B cell (primary cell): ENCODE measurements at regions not wholly inside any gene's neighbourhood (a gene's known extent, or its start where the extent isn't known, plus 50 kb on each side); places are given as distances from the start of the nearest gene placed in this dataset.

ENCODE experiments used
- ATAC-seq: fragments of 200-7000 bp; cut with Tn5 transposase; one replicate; pipeline ENCODE4 v1.10.0; 2021; ENCODE audit warnings: low read depth, mild to moderate bottlenecking, moderate number of reproducible peaks, moderate library complexity
- CTCF ChIA-PET: fragments of 350-600 bp; sonication (Branson Sonifier 250); formaldehyde crosslinking; loops from one replicate; lab custom pipeline; 2021; ENCODE audit warnings: antibody characterized with exemption, inconsistent platforms; lab: Charles Lee
- POLR2A ChIA-PET: fragments of 350-600 bp; sonication (Branson Sonifier 250); formaldehyde crosslinking; loops from one replicate; lab custom pipeline; 2021; ENCODE audit warnings: antibody characterized with exemption; lab: Charles Lee
- DNase-seq: peaks from one replicate; pipeline ENCODE4 v3.0.0; 2013
- H2AFZ ChIP-seq: 2 replicates; pipeline ENCODE4 v1.6.1; 2012; ENCODE audit warnings: mild to moderate bottlenecking, low read depth, low read length; ENCODE audit not compliant: insufficient read depth, poor library complexity, severe bottlenecking
- H3K27ac ChIP-seq, 2 donors: 1 replicate in 1 of 2; 2 replicates in 1 of 2; pipeline ENCODE4 v1.5.1; 2012 to 2013; ENCODE audit warnings: low read length in 2 of 2, mild to moderate bottlenecking in 2 of 2, moderate library complexity in 1 of 2
- H3K27me3 ChIP-seq, 4 experiments: fragments of 200-600 bp in 1 of 4; sonication (generic) in 1 of 4; replicated peaks in 1 of 4; 1 replicate in 2 of 4; 2 replicates in 2 of 4; pipeline versions ENCODE4 v1.6.1 to v1.7.0; 2013 to 2016; ENCODE audit warnings: low read length in 3 of 4, mild to moderate bottlenecking in 2 of 4, mixed read lengths in 1 of 4, moderate library complexity in 1 of 4; ENCODE audit not compliant: insufficient read depth in 4 of 4, control insufficient read depth in 3 of 4; ENCODE audit errors: control extremely low read depth in 1 of 4
- H3K36me3 ChIP-seq, 2 experiments: replicated peaks in 1 of 2; 1 replicate in 1 of 2; 2 replicates in 1 of 2; pipeline versions ENCODE4 v1.6.1 to v1.7.1; 2013; ENCODE audit warnings: low read length in 1 of 2; ENCODE audit not compliant: insufficient read depth in 2 of 2, control insufficient read depth in 1 of 2; ENCODE audit errors: control extremely low read depth in 1 of 2, extremely low read depth in 1 of 2
- H3K4me1 ChIP-seq, 2 donors: fragments of 200-600 bp in 1 of 2; sonication (generic) in 1 of 2; 1 replicate in 1 of 2; 2 replicates in 1 of 2; pipeline versions ENCODE4 v1.5.1 to v1.6.1; 2013 to 2017; ENCODE audit warnings: low read length in 2 of 2; ENCODE audit not compliant: control insufficient read depth in 2 of 2, insufficient read depth in 2 of 2
- H3K4me2 ChIP-seq: replicated peaks from 2 replicates; pipeline ENCODE3; 2012; ENCODE audit warnings: mild to moderate bottlenecking, low read depth, low read length; ENCODE audit not compliant: poor library complexity, severe bottlenecking
- H3K4me3 ChIP-seq, 5 experiments: fragments of 200-600 bp in 1 of 5; sonication (generic) in 1 of 5; 1 replicate in 3 of 5; 2 replicates in 2 of 5; pipeline versions ENCODE4 v1.5.1 to v1.7.0; 2011 to 2016; ENCODE audit warnings: low read length in 4 of 5, mild to moderate bottlenecking in 4 of 5, low read depth in 2 of 5, control low read depth in 1 of 5, moderate library complexity in 1 of 5; ENCODE audit not compliant: insufficient read depth in 1 of 5; ENCODE audit errors: control extremely low read depth in 1 of 5, extremely low read depth in 1 of 5
- H3K79me2 ChIP-seq: fragments of 200-600 bp; sonication (generic); one replicate; pipeline ENCODE4 v1.6.0; 2016; ENCODE audit warnings: low read length; ENCODE audit not compliant: control insufficient read depth, insufficient read depth
- H3K9ac ChIP-seq: fragments of 200-600 bp; sonication (generic); 2 replicates; pipeline ENCODE4 v1.6.1; 2017; ENCODE audit warnings: mild to moderate bottlenecking, low read length, moderate library complexity
- H3K9me3 ChIP-seq, 3 donors: one replicate each; pipeline versions ENCODE4 v1.6.1 to v1.7.1; 2013; ENCODE audit warnings: low read length in 2 of 3; ENCODE audit not compliant: control insufficient read depth in 2 of 3, insufficient read depth in 1 of 3; ENCODE audit errors: control extremely low read depth in 1 of 3
- H4K20me1 ChIP-seq: 2 replicates; pipeline ENCODE4 v1.6.0; 2012; ENCODE audit warnings: mild to moderate bottlenecking, low read length; ENCODE audit not compliant: insufficient read depth, control insufficient read depth, poor library complexity, severe bottlenecking
- H3K27ac Mint-ChIP-seq: one replicate; pipeline ENCODE4 v1.8.0; 2021; ENCODE audit warnings: mixed read lengths
- H3K27me3 Mint-ChIP-seq: one replicate; pipeline ENCODE4 v1.8.0; 2021; ENCODE audit warnings: mixed read lengths
- H3K4me1 Mint-ChIP-seq: one replicate; pipeline ENCODE4 v1.8.0; 2021; ENCODE audit warnings: mixed read lengths
- H3K4me3 Mint-ChIP-seq: one replicate; pipeline ENCODE4 v1.8.0; 2021; ENCODE audit warnings: mixed read lengths
- H3K9me3 Mint-ChIP-seq: one replicate; pipeline ENCODE4 v1.8.0; 2022; ENCODE audit warnings: mixed read lengths; ENCODE audit not compliant: insufficient read depth
- EZH2 ChIP-seq: IDR thresholded peaks from 2 replicates; pipeline ENCODE4 v1.6.1; 2012; ENCODE audit warnings: borderline replicate concordance, low read depth, mild to moderate bottlenecking, moderate library complexity, low read length; ENCODE audit not compliant: insufficient read depth, poor library complexity, severe bottlenecking
- WGBS: methylation state at CpG from one replicate; pipeline ENCODE4 v1.1.5; 2013; ENCODE audit warnings: missing lambda C conversion rate; ENCODE audit not compliant: insufficient coverage; 5-methylcytosine and 5-hydroxymethylcytosine counted together
- intact Hi-C: fragments of 100-400 bp; cut with micrococcal nuclease; formaldehyde crosslinking; loops from one replicate; pipeline ENCODE4 v1.10.0; 2022
- TF ChIP-seq, protein P1 (sequence below): fragments of 200-600 bp; IDR thresholded peaks from one replicate; pipeline ENCODE4 v1.8.0; 2022; ENCODE audit warnings: antibody characterized with exemption, mild to moderate bottlenecking

DNA sequence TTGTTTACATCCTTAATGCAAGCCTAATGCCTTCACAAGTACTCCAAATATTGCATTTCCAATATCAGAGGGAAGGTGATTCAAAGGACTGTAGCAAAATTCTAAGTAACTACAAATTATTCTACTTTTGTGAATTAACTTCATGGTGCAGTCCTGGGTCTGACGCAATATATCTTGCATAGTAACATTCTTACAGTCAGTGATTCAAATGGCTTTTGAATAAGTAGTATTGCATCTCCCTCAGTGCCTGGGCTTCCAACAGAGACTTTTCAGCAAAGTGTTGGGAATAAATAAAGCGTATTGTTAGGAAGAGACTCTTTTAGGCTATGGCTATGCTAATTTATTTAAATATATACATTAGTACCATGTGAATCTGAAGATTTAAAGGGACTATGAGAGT lies 564.7 kb upstream of the COBL start:
- H4K20me1 ChIP-seq: no peaks in the 10 kb centered on the region
- H3K9me3 ChIP-seq: peaks cover 0 to 3% (median 0%) of the 10 kb centered on the region in 3 donors
- DNase-seq (no peak), ATAC-seq (no peak)
- H3K27me3 ChIP-seq: no peaks in the 10 kb centered on the region
- ChIA-PET CTCF (no interaction called here), POLR2A (no interaction called here)
- Mint-ChIP-seq H3K4me1 (no peaks in the 10 kb centered on the region), H3K27me3 (no peaks in the 10 kb centered on the region), H3K9me3 (no peaks in the 10 kb centered on the region), H3K27ac (no peak overlapping the region), H3K4me3 (no peak overlapping the region)
- H3K27ac ChIP-seq: no peak overlapping the region
- H3K36me3 ChIP-seq: no peaks in the 10 kb centered on the region
- intact Hi-C loops: no loop called here
- no peak overlapping the region for H2AFZ ChIP-seq
- no CpG with 5 or more reads among the region's 2 CpGs for WGBS
- H3K79me2 ChIP-seq: no peaks in the 10 kb centered on the region
- no peak for TF ChIP-seq EZH2
- TF ChIP-seq, protein P1, sequence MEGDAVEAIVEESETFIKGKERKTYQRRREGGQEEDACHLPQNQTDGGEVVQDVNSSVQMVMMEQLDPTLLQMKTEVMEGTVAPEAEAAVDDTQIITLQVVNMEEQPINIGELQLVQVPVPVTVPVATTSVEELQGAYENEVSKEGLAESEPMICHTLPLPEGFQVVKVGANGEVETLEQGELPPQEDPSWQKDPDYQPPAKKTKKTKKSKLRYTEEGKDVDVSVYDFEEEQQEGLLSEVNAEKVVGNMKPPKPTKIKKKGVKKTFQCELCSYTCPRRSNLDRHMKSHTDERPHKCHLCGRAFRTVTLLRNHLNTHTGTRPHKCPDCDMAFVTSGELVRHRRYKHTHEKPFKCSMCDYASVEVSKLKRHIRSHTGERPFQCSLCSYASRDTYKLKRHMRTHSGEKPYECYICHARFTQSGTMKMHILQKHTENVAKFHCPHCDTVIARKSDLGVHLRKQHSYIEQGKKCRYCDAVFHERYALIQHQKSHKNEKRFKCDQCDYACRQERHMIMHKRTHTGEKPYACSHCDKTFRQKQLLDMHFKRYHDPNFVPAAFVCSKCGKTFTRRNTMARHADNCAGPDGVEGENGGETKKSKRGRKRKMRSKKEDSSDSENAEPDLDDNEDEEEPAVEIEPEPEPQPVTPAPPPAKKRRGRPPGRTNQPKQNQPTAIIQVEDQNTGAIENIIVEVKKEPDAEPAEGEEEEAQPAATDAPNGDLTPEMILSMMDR: no peak
- no peak overlapping the region for H3K4me2 ChIP-seq
- no peaks in the 10 kb centered on the region for H3K4me1 ChIP-seq
- H3K4me3 ChIP-seq: no peak overlapping the region
- no peak overlapping the region for H3K9ac ChIP-seq

DNA sequence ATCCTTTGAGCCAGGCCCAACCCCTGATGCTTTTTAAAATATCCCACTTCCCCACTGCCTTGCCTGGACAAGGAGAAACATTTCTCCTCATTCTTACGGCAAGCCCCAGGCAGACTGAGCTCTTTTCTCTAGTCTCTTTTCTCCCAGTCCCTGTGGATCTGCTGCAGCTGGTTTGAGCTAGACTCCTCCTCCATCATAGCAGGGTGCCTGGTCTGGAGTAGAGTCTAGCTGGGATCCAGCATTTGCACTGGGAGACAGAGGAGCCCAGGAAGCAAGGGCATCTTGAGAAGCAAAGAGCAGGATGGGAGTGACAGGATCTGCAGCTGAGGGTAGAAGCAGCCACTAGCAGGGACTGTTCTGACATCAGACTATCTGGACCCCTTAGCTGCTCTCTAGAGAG lies 562.3 kb upstream of the COBL start:
- intact Hi-C loops: no loop called here

More for the DNA sequence above, 562.3 kb upstream of the COBL start:
- no CpG with 5 or more reads among the region's 1 CpG for WGBS
- no peaks in the 10 kb centered on the region for H3K27me3 ChIP-seq
- TF ChIP-seq, protein P1: no peak
- no peaks in the 10 kb centered on the region for H4K20me1 ChIP-seq
- no peak overlapping the region for H2AFZ ChIP-seq
- peaks cover 0 to 3% (median 0%) of the 10 kb centered on the region in 3 donors for H3K9me3 ChIP-seq
- no peak overlapping the region for H3K9ac ChIP-seq
- DNase-seq (no peak), ATAC-seq (no peak)
- H3K4me1 ChIP-seq: no peaks in the 10 kb centered on the region
- ChIA-PET POLR2A (no interaction called here), CTCF (no interaction called here)
- Mint-ChIP-seq H3K9me3 (peaks cover 3% of the 10 kb centered on the region), H3K4me3 (no peak overlapping the region), H3K4me1 (no peaks in the 10 kb centered on the region), H3K27me3 (no peaks in the 10 kb centered on the region), H3K27ac (no peak overlapping the region)
- H3K4me2 ChIP-seq: no peak overlapping the region
- H3K27ac ChIP-seq: no peak overlapping the region
- no peak overlapping the region for H3K4me3 ChIP-seq
- no peaks in the 10 kb centered on the region for H3K79me2 ChIP-seq
- no peaks in the 10 kb centered on the region for H3K36me3 ChIP-seq
